ENCODE measurements at regions not wholly inside any gene's neighbourhood (a gene's known extent, or its start where the extent isn't known, plus 50 kb on each side); places are given as distances from the start of the nearest gene placed in this dataset.

DNA sequence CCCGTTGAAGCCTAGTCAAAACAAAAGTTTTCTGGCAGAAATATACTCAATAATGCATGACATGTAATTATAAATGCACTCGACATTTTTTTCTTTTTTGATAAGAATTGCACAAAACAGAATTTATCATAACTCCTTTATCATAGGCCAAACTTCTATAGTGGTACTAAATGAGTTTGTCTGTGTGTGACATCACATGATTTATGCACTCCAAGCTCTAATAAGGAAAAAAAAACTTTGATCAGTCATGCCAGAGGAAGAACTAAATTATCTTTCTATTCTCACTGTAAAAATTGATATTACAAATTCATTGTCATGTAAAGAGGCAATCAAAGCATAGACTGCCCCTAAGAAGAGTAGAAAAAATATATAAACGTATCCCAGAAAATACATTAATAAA is 112.4 kb upstream of the NOCT start:
- Histone ChIP-seq H3K27ac (no peak overlapping the region), H3K36me3 (no peaks in the 10 kb centered on the region), H3K9me3 (no peaks in the 10 kb centered on the region), H3K4me1 (ENCODE audit: control insufficient read depth in 1 of 2, insufficient read depth in 1 of 2, low read depth in 1 of 2, low read length in 1 of 2) (no peaks in the 10 kb centered on the region), H3K27me3 (no peaks in the 10 kb centered on the region), H3K4me3 (ENCODE audit: low read depth in 1 of 2, low read length in 1 of 2) (no peak overlapping the region)
- TF ChIP-seq CTCF (IDR thresholded peaks at IDR 0.05): no peak

DNA sequence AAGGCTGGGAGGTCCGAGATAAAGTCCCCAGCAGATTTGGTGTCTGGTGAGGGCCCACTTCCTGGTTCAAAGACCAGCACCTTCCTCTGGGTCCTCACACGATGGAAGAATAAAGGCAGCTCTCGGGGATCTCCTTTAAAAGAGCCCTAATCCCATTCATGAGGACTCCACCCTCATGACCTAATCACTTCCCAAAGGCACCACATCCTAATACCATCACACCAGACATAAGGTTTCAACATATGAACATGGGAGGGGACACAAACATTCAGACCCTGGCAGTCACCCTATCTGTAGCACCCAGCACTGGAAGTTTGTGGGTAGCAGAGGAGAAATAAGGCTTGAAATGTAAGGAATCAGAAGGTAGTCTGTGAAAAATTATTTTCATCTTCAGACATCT is 112.9 kb upstream of the NOCT start:
- Histone ChIP-seq H3K4me3 (ENCODE audit: low read depth in 1 of 2, low read length in 1 of 2) (no peak overlapping the region), H3K9me3 (no peaks in the 10 kb centered on the region), H3K27ac (no peak overlapping the region), H3K36me3 (no peaks in the 10 kb centered on the region), H3K27me3 (peaks cover 2% of the 10 kb centered on the region), H3K4me1 (ENCODE audit: control insufficient read depth in 1 of 2, insufficient read depth in 1 of 2, low read depth in 1 of 2, low read length in 1 of 2) (no peaks in the 10 kb centered on the region)
- no peak for TF ChIP-seq CTCF (IDR thresholded peaks at IDR 0.05)

GRCh38 chr4:138901177-138901576 is 114.4 kb upstream of the NOCT start:
- Histone ChIP-seq H3K36me3 (no peaks in the 10 kb centered on the region), H3K4me1 (ENCODE audit: control insufficient read depth in 1 of 2, insufficient read depth in 1 of 2, low read depth in 1 of 2, low read length in 1 of 2) (no peaks in the 10 kb centered on the region), H3K4me3 (ENCODE audit: low read depth in 1 of 2, low read length in 1 of 2) (no peak overlapping the region), H3K27ac (no peak overlapping the region), H3K27me3 (peaks cover 4% of the 10 kb centered on the region), H3K9me3 (no peaks in the 10 kb centered on the region)
- TF ChIP-seq CTCF (IDR thresholded peaks at IDR 0.05): no peak

DNA sequence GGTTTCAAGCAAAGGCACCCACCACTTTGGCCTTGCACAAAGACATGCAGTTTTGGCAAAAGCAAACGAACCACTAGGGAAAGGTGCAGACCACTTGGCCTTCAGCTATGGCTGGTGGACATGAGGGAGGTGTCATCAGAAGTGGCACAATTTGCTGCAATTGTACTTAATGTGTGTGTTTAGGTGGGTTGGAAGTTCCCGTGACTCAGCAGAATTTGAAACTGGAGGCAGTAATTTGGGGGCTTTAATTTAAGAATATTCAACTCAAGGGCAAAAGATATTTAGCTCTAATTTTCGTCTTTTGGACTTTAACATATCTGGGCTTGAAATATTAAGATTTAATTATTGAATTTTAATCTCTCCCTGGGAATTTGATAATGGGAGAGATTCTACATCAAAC is 115.6 kb upstream of the NOCT start:
- no peaks in the 10 kb centered on the region for H3K9me3 ChIP-seq
- H3K27ac ChIP-seq: no peak overlapping the region
- no peaks in the 10 kb centered on the region for H3K4me1 ChIP-seq (ENCODE audit: control insufficient read depth in 1 of 2, insufficient read depth in 1 of 2, low read depth in 1 of 2, low read length in 1 of 2)
- no peaks in the 10 kb centered on the region for H3K36me3 ChIP-seq
- TF ChIP-seq CTCF (IDR thresholded peaks at IDR 0.05): no peak
- peaks cover 4% of the 10 kb centered on the region for H3K27me3 ChIP-seq
- no peak overlapping the region for H3K4me3 ChIP-seq (ENCODE audit: low read depth in 1 of 2, low read length in 1 of 2)

DNA sequence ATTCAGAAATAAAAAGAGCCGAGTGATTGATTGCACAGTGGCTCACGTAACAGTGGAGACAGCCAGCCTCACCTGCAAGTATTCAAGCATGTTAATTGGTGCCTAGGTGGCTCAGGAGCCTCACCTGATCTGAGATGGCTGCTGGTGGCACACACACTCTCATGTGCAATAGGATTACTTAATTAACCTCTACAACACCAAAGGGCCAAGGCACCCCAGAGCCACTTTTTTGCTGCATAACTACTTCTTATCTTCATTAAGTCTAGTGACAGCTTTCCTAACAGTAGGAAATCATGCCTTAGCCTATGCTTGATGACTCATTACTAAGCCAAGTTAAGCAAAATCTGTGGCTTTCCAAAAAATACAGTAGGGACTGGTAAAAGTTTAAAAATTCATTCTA is 117.3 kb upstream of the NOCT start:
- Histone ChIP-seq H3K27ac (no peak overlapping the region), H3K4me3 (ENCODE audit: low read depth in 1 of 2, low read length in 1 of 2) (no peak overlapping the region), H3K9me3 (no peaks in the 10 kb centered on the region), H3K27me3 (peaks cover 4% of the 10 kb centered on the region), H3K4me1 (ENCODE audit: control insufficient read depth in 1 of 2, insufficient read depth in 1 of 2, low read depth in 1 of 2, low read length in 1 of 2) (no peaks in the 10 kb centered on the region), H3K36me3 (no peaks in the 10 kb centered on the region)
- no peak for TF ChIP-seq CTCF (IDR thresholded peaks at IDR 0.05)

GRCh38 chr4:138897811-138898226 is 117.8 kb upstream of the NOCT start:
- Histone ChIP-seq H3K27ac (no peak overlapping the region), H3K4me3 (ENCODE audit: low read depth in 1 of 2, low read length in 1 of 2) (no peak overlapping the region), H3K4me1 (ENCODE audit: control insufficient read depth in 1 of 2, insufficient read depth in 1 of 2, low read depth in 1 of 2, low read length in 1 of 2) (no peaks in the 10 kb centered on the region), H3K27me3 (peaks cover 4% of the 10 kb centered on the region), H3K36me3 (no peaks in the 10 kb centered on the region), H3K9me3 (no peaks in the 10 kb centered on the region)
- no peak for TF ChIP-seq CTCF (IDR thresholded peaks at IDR 0.05)
